Right lobe of liver (tissue), 4 donors: ENCODE measurements at regions not wholly inside any gene's neighbourhood (a gene's known extent, or its start where the extent isn't known, plus 50 kb on each side); places are given as distances from the start of the nearest gene placed in this dataset.

Experiments used
- CTCF ChIP-seq, 4 donors: fragments of 200-600 bp in 3 of 4; fragments of 450-650 bp in 1 of 4; IDR thresholded peaks; one replicate each; pipeline versions ENCODE4 v1.5.1 to v1.8.0; 2016 to 2022; ENCODE audit warnings: antibody characterized with exemption in 4 of 4, mild to moderate bottlenecking in 2 of 4
- POLR2A ChIP-seq: fragments of 450-650 bp; IDR thresholded peaks from one replicate; pipeline ENCODE4 v1.6.1; 2017; ENCODE audit warnings: antibody characterized with exemption, mild to moderate bottlenecking
- donor health status: DM: no; HTN: no; CAD: no.
- donor health status: DM: no; HTN: no; CAD: no.
- donor health status: DM: no; HTN: yes; CAD: no.

GRCh38 chr15:66939016-66939415 is 126.4 kb upstream of the SMAD3 start:
- TF ChIP-seq POLR2A (no peak), CTCF (IDR thresholded peaks at IDR 0.05) (no peak)
